ENCODE measurements at regions not wholly inside any gene's neighbourhood (a gene's known extent, or its start where the extent isn't known, plus 50 kb on each side); places are given as distances from the start of the nearest gene placed in this dataset.
"Not testable (repeated sequence)": the region's sequence is repeated elsewhere in the genome, so short reads cannot be mapped to it uniquely, and the experiment has no call there.

DNA sequence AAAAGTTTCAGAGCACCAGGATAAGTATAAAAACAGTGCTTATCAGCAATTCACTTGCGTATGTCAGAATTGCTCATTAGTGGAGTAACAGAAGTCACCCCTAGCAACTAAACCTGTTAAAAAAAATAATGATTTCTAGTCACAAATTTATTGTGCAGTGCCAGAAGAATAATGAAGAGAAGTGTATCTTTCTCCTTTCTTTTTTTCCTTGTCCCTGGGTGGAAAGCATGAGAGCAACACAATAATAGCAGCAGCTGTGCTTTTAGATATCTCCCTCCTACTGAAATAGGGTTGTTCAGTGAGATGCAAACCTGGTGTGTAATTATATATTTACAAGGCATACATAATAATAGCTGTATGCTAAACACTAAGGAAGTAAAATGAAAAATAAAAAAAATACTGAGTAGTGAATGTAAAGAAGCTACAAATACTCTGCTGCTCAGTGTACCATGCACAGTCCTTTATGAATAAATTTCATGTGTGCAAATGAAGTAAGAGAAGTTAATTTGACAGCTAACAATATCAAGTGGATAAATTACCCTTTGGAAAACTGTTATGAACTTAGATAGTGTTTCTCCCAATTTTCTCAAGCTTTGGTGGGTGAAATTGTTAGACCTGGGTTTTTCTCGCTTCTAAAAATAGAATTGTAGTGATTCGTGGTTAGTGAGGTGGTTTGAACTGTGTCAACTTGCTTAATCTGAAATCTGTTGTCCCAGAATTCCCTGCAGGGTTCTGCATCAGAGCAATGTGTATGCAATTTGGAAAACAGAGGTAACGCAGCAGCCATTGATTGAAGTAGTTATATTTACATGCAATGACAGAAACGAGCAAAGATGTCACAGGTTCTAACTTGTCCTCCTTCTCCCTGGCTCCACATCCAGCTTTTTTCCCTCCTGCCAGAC is 125.7 kb upstream of the NDST3 start:
- H3K4me1 Mint-ChIP-seq, result no peaks in the 10 kb centered on the region
- CTCF ChIA-PET, result no interaction called here
- H3K9me3 Mint-ChIP-seq, result no peaks in the 10 kb centered on the region
- H3K4me3 Mint-ChIP-seq, result no peak overlapping the region
- no peak for DNase-seq
- H3K27me3 Mint-ChIP-seq, result no peaks in the 10 kb centered on the region
- H3K36me3 Mint-ChIP-seq, result no peaks in the 10 kb centered on the region
- H3K27ac Mint-ChIP-seq, result no peak overlapping the region

DNA sequence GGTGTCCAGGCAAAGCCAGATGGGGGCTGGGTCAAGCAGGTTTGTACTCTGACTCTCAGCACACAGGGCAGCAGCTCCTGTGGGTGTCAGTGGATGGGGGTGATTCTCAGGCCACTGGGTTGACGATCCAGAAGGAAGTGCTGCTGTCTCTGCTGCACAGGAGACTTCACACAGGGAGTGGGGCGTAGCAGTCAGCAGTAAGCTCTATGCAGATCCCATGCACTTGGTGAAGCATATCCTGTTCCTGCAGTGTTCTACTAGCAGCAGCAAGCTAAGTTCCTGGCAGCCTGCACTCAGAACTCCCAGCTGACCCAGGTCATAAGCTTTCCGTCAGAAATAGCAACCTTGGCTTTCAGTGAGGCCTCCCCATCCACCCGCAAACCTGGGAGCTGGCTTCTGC is 117.6 kb upstream of the NDST3 start:
- CTCF ChIA-PET, result no interaction called here
- H3K4me1 Mint-ChIP-seq, result no peaks in the 10 kb centered on the region

GRCh38 chr4:117922311-117922710 is 112.0 kb upstream of the NDST3 start:
- H3K27me3 Mint-ChIP-seq, CTCF ChIA-PET, DNase-seq, H3K27ac Mint-ChIP-seq, H3K36me3 Mint-ChIP-seq, H3K4me1 Mint-ChIP-seq, H3K9me3 Mint-ChIP-seq, H3K4me3 Mint-ChIP-seq: not testable (repeated sequence)

More for the DNA sequence above, 117.6 kb upstream of the NDST3 start:
- Mint-ChIP-seq H3K9me3 (no peaks in the 10 kb centered on the region), H3K4me3 (no peak overlapping the region), H3K36me3 (no peaks in the 10 kb centered on the region), H3K27me3 (no peaks in the 10 kb centered on the region), H3K27ac (no peak overlapping the region)
- no peak for DNase-seq

DNA sequence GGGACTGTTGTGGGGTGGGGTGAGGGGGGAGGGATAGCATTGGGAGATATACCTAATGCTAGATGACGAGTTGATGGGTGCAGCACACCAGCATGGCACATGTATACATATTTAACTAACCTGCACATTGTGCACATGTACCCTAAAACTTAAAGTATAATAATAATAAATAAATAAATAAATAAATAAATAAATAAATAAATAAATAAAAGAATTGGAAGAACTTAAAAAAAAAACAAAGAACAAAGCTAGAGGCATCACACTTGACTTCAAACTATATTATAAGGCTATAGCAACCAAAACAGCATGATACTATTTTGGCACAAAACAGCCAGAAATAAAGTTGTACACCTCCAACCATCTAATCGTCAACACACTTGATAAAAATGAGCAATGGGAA is 106.5 kb upstream of the NDST3 start:
- H3K36me3 Mint-ChIP-seq, H3K4me3 Mint-ChIP-seq, H3K9me3 Mint-ChIP-seq, H3K27me3 Mint-ChIP-seq, H3K4me1 Mint-ChIP-seq, H3K27ac Mint-ChIP-seq, DNase-seq, CTCF ChIA-PET: not testable (repeated sequence)

DNA sequence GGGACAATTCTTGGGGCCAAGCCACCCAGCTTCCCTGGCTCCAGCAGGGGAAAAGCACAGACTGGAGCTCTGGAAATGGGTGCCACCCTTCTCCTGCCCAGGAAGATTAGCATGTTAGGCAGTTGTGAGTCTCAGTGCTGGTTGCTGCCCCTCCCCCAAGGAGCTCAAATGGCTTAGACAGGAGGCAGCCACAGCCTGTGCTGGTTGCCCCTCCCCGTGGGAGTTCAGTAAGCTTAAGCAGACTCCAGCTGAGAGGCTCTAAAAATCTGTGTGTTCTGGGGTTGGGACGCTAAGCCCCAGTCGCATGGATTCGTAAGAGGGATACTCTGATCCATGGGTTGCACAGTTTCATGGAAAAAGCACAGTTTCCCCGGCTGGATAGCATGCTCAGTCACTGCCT is 92.7 kb upstream of the NDST3 start:
- H3K4me1 Mint-ChIP-seq, result no peaks in the 10 kb centered on the region
- H3K4me3 Mint-ChIP-seq, result no peak overlapping the region
- H3K36me3 Mint-ChIP-seq, result no peaks in the 10 kb centered on the region
- no peak overlapping the region for H3K27ac Mint-ChIP-seq
- H3K27me3 Mint-ChIP-seq, result no peaks in the 10 kb centered on the region
- CTCF ChIA-PET, result no interaction called here
- no peak for DNase-seq
- peaks cover 8% of the 10 kb centered on the region for H3K9me3 Mint-ChIP-seq

DNA sequence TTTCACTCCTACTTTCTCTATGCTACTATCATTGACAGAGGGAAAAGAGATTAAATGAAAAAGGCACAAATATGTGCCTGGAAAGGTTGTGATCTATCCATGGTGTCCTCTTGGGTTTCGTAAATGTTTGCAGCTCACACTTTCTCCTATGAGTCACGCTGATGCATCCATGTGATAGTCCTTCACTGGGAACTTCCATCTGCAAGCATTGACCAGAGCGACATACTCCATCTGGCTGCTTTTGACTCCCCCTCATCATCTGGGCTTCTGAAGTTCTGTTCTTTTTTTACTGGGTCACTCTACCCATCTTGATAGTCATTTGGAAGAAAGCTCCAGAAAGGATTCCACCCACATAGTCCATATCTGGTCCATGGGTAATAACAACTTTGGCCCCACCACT is 84.7 kb upstream of the NDST3 start:
- no peaks in the 10 kb centered on the region for H3K27me3 Mint-ChIP-seq
- H3K36me3 Mint-ChIP-seq, result no peaks in the 10 kb centered on the region
- no peaks in the 10 kb centered on the region for H3K4me1 Mint-ChIP-seq
- no peak overlapping the region for H3K27ac Mint-ChIP-seq
- H3K9me3 Mint-ChIP-seq, result peaks cover 7% of the 10 kb centered on the region
- CTCF ChIA-PET, result no interaction called here
- DNase-seq, result no peak
- no peak overlapping the region for H3K4me3 Mint-ChIP-seq

- CTCF ChIA-PET, result no interaction called here
- no peak overlapping the region for H3K4me3 Mint-ChIP-seq
- H3K4me1 Mint-ChIP-seq, result no peaks in the 10 kb centered on the region
Observed at GRCh38 chr4:117957571-117957970, 76.7 kb upstream of the NDST3 start.

DNA sequence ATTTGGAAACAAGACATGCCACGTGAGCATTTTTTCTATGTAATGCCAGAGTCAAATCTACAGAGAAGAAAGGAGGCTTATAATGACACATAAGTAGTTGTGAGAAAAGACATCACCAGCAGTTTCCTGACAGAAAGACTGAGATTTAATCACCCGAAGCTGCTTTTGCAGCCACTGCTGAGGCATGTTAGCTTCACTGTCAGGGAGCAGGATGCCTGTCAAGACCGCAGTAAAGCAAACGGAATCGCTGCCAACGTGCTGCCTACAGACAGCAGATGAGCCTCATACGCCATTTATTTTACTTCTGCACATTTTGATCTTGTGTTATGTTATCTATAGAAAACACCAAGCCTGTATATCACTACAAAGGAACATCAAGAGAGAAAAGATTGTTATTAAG is 68.7 kb upstream of the NDST3 start:
- Mint-ChIP-seq H3K9me3 (no peaks in the 10 kb centered on the region), H3K4me3 (no peak overlapping the region), H3K36me3 (no peaks in the 10 kb centered on the region), H3K27ac (no peak overlapping the region), H3K27me3 (no peaks in the 10 kb centered on the region), H3K4me1 (no peaks in the 10 kb centered on the region)
- DNase-seq, result no peak
- CTCF ChIA-PET, result no interaction called here

More at GRCh38 chr4:117957571-117957970, 76.7 kb upstream of the NDST3 start:
- DNase-seq, result no peak
- H3K27ac Mint-ChIP-seq, result no peak overlapping the region
- H3K36me3 Mint-ChIP-seq, result no peaks in the 10 kb centered on the region
- H3K27me3 Mint-ChIP-seq, result no peaks in the 10 kb centered on the region
- H3K9me3 Mint-ChIP-seq, result peaks cover 5% of the 10 kb centered on the region

DNA sequence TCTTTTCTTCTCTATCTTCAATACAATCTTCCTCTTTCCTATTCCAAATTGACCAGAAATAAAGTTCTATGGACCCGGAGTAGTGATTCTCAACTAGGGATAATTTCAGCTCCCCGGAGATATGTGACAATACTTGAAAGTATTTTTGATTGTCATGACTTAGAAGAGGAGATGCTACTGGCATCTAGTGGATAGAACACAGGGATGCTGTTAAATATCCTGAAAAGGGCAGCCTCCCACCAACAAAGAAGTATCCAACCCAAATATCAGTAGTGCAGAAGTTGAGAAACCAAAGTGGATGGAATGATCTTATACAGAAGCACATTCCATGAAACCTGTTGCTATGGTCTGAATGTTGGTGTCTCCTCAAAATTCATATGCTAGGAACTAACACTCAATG is 65.7 kb upstream of the NDST3 start:
- Mint-ChIP-seq H3K36me3 (no peaks in the 10 kb centered on the region), H3K27ac (no peak overlapping the region), H3K4me1 (no peaks in the 10 kb centered on the region), H3K9me3 (no peaks in the 10 kb centered on the region), H3K27me3 (no peaks in the 10 kb centered on the region), H3K4me3 (no peak overlapping the region)
- no peak for DNase-seq
- CTCF ChIA-PET, result no interaction called here

DNA sequence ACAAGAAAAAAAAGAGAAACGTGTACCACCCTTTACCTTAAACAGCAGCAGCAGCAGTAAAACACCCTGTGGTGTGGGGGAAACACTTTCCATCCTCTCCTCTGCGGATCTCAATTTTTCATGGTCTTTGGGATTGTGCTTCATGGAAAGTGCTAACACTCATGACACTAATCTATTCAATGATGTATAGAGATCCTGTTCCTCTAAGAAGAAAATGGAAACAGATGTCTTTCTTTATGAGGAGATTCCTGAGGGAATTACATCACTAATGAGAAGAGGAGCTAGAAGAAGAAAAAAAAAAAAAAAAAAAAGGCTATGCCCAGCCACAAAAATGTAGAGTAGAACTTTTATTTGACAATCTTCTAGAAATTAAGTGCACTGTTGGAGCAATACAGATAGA is 62.9 kb upstream of the NDST3 start:
- CTCF ChIA-PET, result no interaction called here
- Mint-ChIP-seq H3K27ac (no peak overlapping the region), H3K4me3 (no peak overlapping the region), H3K9me3 (no peaks in the 10 kb centered on the region), H3K4me1 (no peaks in the 10 kb centered on the region), H3K36me3 (no peaks in the 10 kb centered on the region), H3K27me3 (no peaks in the 10 kb centered on the region)
- no peak for DNase-seq

DNA sequence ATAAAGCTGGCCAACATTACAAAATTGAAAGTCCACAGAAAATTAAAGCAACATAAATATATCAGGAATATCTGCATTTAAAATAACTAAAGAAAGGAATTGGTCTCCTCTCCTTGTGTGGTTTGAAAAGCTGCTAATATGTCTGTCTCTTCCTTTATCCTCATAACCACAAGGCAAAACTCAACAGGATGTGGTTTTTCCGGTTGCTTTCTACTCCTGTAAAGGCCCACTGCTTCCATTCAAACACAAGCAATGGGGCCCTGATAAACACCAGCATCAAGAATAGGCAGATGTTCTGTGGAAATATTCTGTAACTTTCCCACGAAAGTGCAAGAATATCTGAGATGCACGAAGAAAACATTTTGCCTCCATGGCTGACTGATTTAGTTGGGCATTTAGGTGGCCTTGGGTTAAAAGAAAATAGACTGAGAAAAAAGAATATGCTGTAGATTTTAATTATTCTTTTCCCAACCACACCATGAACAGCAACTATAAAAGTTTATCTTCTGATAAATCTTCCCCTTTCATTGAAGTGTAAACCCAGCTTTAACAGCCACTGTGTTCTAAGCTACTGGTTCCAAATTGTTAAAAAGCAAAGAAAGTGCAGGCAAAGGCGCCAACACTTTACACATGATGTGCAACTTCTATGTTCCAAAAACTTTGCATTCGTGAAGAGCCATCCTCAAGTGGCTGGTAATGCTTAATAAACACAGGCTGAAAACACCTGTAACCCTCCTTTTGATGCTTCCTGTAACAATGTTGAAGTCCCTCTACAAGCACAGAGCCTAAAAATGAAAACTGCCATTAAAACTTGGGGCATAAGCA is 50.5 kb upstream of the NDST3 start:
- Mint-ChIP-seq H3K27ac (no peak overlapping the region), H3K9me3 (no peaks in the 10 kb centered on the region), H3K4me3 (no peak overlapping the region), H3K27me3 (no peaks in the 10 kb centered on the region), H3K36me3 (no peaks in the 10 kb centered on the region), H3K4me1 (peaks cover 2% of the 10 kb centered on the region)
- DNase-seq, result no peak
- CTCF ChIA-PET, result no interaction called here

GRCh38 chr4:117984366-117984680 is 50.0 kb upstream of the NDST3 start:
- no peak overlapping the region for H3K4me3 Mint-ChIP-seq
- H3K9me3 Mint-ChIP-seq, result no peaks in the 10 kb centered on the region
- CTCF ChIA-PET, result no interaction called here
- no peaks in the 10 kb centered on the region for H3K36me3 Mint-ChIP-seq
- H3K27me3 Mint-ChIP-seq, result no peaks in the 10 kb centered on the region
- DNase-seq, result no peak
- no peak overlapping the region for H3K27ac Mint-ChIP-seq
- H3K4me1 Mint-ChIP-seq, result peaks cover 2% of the 10 kb centered on the region
